ENCODE measurements at regions not wholly inside any gene's neighbourhood (a gene's known extent, or its start where the extent isn't known, plus 50 kb on each side); places are given as distances from the start of the nearest gene placed in this dataset.

- TF ChIP-seq CTCF (IDR thresholded peaks at IDR 0.05): no peak
- TF ChIP-seq POLR2A (IDR thresholded peaks at IDR 0.05): no peak
These were observed 1493.1 kb downstream of the CDH11 start for GRCh38 chr16:63628812-63629211.

Data from uterus (tissue), 2 donors.